ENCODE measurements at regions not wholly inside any gene's neighbourhood (a gene's known extent, or its start where the extent isn't known, plus 50 kb on each side); places are given as distances from the start of the nearest gene placed in this dataset.

DNA sequence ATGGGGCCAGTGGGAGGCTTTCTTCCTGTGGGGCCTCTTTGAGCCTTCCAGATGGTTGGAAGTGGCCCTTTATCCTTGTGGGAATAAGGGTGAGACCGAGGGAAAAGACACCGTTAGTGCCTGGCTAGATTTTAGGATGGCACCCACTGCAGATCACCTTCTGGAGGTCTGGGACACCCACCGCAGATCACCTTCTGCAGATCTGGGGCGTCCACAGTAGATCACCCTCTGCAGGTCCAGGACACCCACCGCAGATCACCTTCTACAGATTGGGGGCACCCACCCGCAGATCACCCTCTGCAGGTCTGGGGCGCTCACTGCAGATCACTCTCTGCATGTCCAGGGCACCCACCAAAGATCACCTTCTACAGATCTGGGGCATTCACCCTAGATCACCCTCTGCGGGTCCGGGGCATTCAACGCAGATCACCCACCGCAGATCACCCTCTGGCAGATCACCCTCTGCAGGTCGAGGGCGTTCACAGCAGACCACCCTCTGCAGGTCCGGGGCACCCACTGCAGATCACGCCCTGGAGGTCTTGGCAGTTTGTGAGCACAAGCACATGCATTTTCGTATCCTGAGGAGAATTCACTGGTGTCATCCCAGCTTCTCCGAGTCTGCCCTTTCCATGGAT lies 153.4 kb upstream of the TSHZ3 start:
- ChIA-PET POLR2A (ENCODE audit: low non-redundant PET) (no interaction called here), CTCF (no interaction called here)
- H3K27ac ChIP-seq, result no peak overlapping the region

DNA sequence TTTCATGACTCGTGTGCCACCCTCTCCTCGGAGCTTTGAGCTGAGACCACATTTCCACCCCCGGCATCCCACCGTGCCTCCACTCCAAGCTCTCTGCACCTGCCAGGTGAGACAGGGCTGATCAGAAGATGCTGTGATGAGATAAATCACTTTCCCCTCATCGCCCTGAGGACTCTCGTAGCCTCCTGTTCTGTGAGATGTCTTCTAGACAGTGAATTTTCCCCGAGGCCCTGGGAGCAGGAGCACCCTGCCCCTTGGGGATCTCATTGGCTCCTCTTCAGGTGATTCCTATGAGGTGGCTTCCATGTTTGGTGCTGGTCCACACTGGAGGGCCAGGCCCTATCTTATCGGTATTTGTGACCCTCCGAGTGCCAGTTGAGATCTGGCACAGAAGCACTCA lies 154.0 kb upstream of the TSHZ3 start:
- H3K27ac ChIP-seq, result no peak overlapping the region
- no peak for DNase-seq (ENCODE audit: low spot score)
- TF ChIP-seq, protein P1, sequence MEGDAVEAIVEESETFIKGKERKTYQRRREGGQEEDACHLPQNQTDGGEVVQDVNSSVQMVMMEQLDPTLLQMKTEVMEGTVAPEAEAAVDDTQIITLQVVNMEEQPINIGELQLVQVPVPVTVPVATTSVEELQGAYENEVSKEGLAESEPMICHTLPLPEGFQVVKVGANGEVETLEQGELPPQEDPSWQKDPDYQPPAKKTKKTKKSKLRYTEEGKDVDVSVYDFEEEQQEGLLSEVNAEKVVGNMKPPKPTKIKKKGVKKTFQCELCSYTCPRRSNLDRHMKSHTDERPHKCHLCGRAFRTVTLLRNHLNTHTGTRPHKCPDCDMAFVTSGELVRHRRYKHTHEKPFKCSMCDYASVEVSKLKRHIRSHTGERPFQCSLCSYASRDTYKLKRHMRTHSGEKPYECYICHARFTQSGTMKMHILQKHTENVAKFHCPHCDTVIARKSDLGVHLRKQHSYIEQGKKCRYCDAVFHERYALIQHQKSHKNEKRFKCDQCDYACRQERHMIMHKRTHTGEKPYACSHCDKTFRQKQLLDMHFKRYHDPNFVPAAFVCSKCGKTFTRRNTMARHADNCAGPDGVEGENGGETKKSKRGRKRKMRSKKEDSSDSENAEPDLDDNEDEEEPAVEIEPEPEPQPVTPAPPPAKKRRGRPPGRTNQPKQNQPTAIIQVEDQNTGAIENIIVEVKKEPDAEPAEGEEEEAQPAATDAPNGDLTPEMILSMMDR (conservative IDR thresholded peaks at IDR 0.05; ENCODE audit: low read depth), result no peak
- CTCF ChIA-PET, result no interaction called here
- POLR2A ChIA-PET (ENCODE audit: low non-redundant PET), result no interaction called here

More for the DNA sequence above, 153.4 kb upstream of the TSHZ3 start:
- DNase-seq (ENCODE audit: low spot score), result no peak
- TF ChIP-seq, protein P1 (conservative IDR thresholded peaks at IDR 0.05; ENCODE audit: low read depth), result no peak

DNA sequence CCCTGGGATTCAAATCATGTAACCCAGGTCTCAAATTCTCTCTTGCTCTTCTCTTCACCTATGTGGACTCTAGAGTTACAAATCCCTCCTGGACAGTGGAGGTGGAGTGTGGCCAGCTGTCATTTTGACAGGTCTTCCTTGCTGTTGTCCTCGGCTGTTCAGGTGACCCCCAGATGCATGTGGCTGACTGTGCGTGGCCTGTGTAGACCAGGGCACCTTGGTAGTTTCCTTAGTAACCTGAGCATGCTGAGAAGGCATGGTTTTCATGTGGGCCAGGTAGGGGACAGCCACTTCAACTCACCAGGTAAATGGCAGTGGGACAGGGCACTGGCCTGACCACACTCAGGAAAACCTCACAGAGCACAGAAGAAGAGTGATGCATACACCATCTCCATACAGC lies 155.0 kb upstream of the TSHZ3 start:
- no peak for DNase-seq (ENCODE audit: low spot score)
- TF ChIP-seq, protein P1 (conservative IDR thresholded peaks at IDR 0.05; ENCODE audit: low read depth), result no peak
- POLR2A ChIA-PET (ENCODE audit: low non-redundant PET), result no interaction called here
- H3K27ac ChIP-seq, result no peak overlapping the region
- CTCF ChIA-PET, result no interaction called here

DNA sequence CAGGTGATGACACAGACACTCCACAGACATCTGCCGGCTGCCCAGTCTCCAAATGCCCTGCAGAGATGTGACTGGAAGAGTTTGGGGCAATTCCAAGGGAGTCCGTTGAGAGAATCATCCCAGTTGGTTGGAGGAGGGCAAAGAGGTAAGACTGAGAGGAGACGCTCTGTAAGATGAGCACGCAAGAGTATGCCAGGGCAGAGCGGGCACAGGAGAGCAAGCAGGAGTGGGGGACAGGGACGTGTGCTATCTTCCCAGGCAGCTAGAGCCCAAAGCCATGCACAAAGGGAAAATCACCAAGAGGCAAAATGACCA lies 156.3 kb upstream of the TSHZ3 start:
- POLR2A ChIA-PET (ENCODE audit: low non-redundant PET), result no interaction called here
- TF ChIP-seq, protein P1 (conservative IDR thresholded peaks at IDR 0.05; ENCODE audit: low read depth), result no peak
- CTCF ChIA-PET, result no interaction called here

DNA sequence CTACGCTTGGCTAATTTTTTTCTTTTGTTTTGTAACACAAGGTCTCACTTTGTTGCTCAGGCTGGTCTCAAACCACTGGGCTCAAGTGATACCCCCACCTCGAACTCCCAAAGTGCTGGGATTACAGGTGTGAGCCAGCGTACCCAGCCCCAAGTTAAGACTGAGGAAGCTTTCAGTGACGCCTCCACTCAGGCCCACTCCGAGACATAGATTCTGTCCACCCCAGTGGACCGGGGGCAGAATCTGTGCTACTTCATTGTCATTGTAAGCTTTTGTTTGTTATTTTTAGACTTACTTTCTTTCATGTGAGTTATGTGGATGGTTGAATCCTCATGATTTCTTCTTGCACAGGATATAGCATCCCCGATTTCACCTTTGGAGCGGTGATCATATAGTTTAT lies 156.9 kb upstream of the TSHZ3 start:
- H3K27ac ChIP-seq, result no peak overlapping the region
- TF ChIP-seq, protein P1 (conservative IDR thresholded peaks at IDR 0.05; ENCODE audit: low read depth), result no peak
- DNase-seq (ENCODE audit: low spot score), result no peak
- ChIA-PET CTCF (no interaction called here), POLR2A (ENCODE audit: low non-redundant PET) (no interaction called here)

More for the DNA sequence above, 156.3 kb upstream of the TSHZ3 start:
- no peak for DNase-seq (ENCODE audit: low spot score)
- no peak overlapping the region for H3K27ac ChIP-seq

DNA sequence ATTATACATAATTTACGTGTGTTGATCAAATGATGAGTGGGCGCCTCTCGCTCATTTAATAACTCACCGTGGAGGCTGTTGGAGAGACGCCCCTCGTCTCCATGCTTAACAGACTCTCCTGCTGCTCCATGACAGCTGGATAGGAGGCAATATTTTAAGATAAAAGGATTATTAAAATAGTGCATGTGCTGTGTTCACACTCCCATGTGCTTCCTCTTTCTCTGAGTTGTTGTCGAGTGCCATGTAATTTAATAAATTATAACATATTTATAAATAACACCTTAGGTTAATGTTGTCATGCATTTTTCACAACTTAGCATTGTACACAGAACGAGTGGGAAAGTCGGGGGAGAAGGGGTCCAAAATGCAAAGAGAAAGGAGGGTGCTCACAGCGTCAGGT lies 161.4 kb upstream of the TSHZ3 start:
- CTCF ChIA-PET, result no interaction called here
- POLR2A ChIA-PET (ENCODE audit: low non-redundant PET), result no interaction called here
- no peak overlapping the region for H3K27ac ChIP-seq
- DNase-seq (ENCODE audit: low spot score), result no peak
- TF ChIP-seq, protein P1 (conservative IDR thresholded peaks at IDR 0.05; ENCODE audit: low read depth), result no peak

DNA sequence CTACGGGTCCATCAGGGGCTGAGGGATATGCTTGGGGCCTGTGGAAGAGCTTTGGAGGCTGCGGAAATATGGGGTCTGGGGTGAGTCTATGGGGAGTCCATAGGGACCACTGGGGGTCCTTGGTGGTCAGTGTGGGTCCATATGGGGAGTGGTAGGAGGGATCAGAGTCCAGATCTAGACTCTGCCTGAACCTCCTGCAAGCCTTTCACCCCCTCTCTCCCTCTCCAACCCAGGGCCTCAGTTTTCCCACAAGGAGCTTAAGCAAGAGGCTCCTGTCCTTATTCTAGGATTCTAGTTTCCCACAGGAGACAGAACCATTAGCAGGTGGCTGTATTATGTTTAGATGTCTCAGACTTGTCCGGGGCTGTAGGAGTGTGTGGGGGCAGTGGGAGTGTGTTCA lies 161.9 kb upstream of the TSHZ3 start:
- no peak for DNase-seq (ENCODE audit: low spot score)
- ChIA-PET CTCF (no interaction called here), POLR2A (ENCODE audit: low non-redundant PET) (no interaction called here)
- TF ChIP-seq, protein P1 (conservative IDR thresholded peaks at IDR 0.05; ENCODE audit: low read depth), result no peak
- H3K27ac ChIP-seq, result no peak overlapping the region
